ENCODE measurements at regions not wholly inside any gene's neighbourhood (a gene's known extent, or its start where the extent isn't known, plus 50 kb on each side); places are given as distances from the start of the nearest gene placed in this dataset.

GRCh38 chr1:81430236-81430938 lies 370.3 kb upstream of the ADGRL2 start:
- no peak for DNase-seq

- DNase-seq: no peak
Measured at GRCh38 chr1:81428998-81429397, 371.7 kb upstream of the ADGRL2 start.

GRCh38 chr1:81424816-81425215 lies 375.9 kb upstream of the ADGRL2 start:
- no peak for DNase-seq

GRCh38 chr1:81424061-81424460 lies 376.7 kb upstream of the ADGRL2 start:
- DNase-seq: no peak

- no peak for DNase-seq
Measured at GRCh38 chr1:81420760-81421159, 380.0 kb upstream of the ADGRL2 start.

- DNase-seq: peak; percentile 24 to 28
Measured at GRCh38 chr1:81414488-81415015, 386.2 kb upstream of the ADGRL2 start.

- DNase-seq: no peak
Measured at GRCh38 chr1:81412954-81413353, 387.8 kb upstream of the ADGRL2 start.

- DNase-seq: no peak
Measured at GRCh38 chr1:81410941-81411340, 389.8 kb upstream of the ADGRL2 start.

GRCh38 chr1:81410351-81410750 lies 390.4 kb upstream of the ADGRL2 start:
- DNase-seq: no peak

GRCh38 chr1:81409780-81410274 lies 390.9 kb upstream of the ADGRL2 start:
- no peak for DNase-seq

GRCh38 chr1:81409262-81409661 lies 391.5 kb upstream of the ADGRL2 start:
- DNase-seq: no peak

- DNase-seq: no peak
Measured at GRCh38 chr1:81408419-81408818, 392.3 kb upstream of the ADGRL2 start.

GRCh38 chr1:81407000-81407821 lies 393.5 kb upstream of the ADGRL2 start:
- no peak for DNase-seq

GRCh38 chr1:81406292-81406999 lies 394.3 kb upstream of the ADGRL2 start:
- no peak for DNase-seq

GRCh38 chr1:81398041-81398440 lies 402.7 kb upstream of the ADGRL2 start:
- DNase-seq: no peak

GRCh38 chr1:81392526-81393226 lies 408.1 kb upstream of the ADGRL2 start:
- DNase-seq: no peak

- DNase-seq: no peak
Measured at GRCh38 chr1:81391125-81391828, 409.5 kb upstream of the ADGRL2 start.

- DNase-seq: no peak
Measured at GRCh38 chr1:81388435-81388834, 412.3 kb upstream of the ADGRL2 start.

GRCh38 chr1:81387446-81387845 lies 413.3 kb upstream of the ADGRL2 start:
- DNase-seq: no peak

- DNase-seq: no peak
Measured at GRCh38 chr1:81382561-81382960, 418.2 kb upstream of the ADGRL2 start.

- DNase-seq: no peak
Measured at GRCh38 chr1:81381881-81382280, 418.9 kb upstream of the ADGRL2 start.

GRCh38 chr1:81380436-81380835 lies 420.3 kb upstream of the ADGRL2 start:
- no peak for DNase-seq

Data from activated T-cell treated with anti-CD3 and anti-CD28 coated beads, Interleukin-2, amount 50 U/mL, for 48 hours (primary cell).